GM23338 (cell line): ENCODE measurements at regions not wholly inside any gene's neighbourhood (a gene's known extent, or its start where the extent isn't known, plus 50 kb on each side); places are given as distances from the start of the nearest gene placed in this dataset.

Source experiments
- ATAC-seq: fragments of 200-7000 bp; cut with Tn5 transposase; 3 replicates; pipeline ENCODE4 v1.9.1; 2020
- DNase-seq: peaks from one replicate; pipeline ENCODE4 v3.0.0-alpha.2; 2015; ENCODE audit warnings: low spot score
- H2AFZ ChIP-seq: fragments of 200-600 bp; sonication (generic); 2 replicates; pipeline ENCODE4 v1.8.0; 2016; ENCODE audit warnings: antibody characterized with exemption, mild to moderate bottlenecking, moderate library complexity
- H3F3A ChIP-seq: fragments of 200-600 bp; sonication (generic); replicated peaks from 2 replicates; pipeline ENCODE4 v1.8.0; 2017; ENCODE audit warnings: antibody characterized with exemption, mixed run types, low read depth
- H3K27ac ChIP-seq: fragments of 200-600 bp; sonication (generic); 2 replicates; pipeline ENCODE4 v1.6.1; 2016; ENCODE audit warnings: low read depth
- H3K27me3 ChIP-seq: fragments of 200-600 bp; sonication (generic); 2 replicates; pipeline ENCODE4 v1.8.0; 2016; ENCODE audit warnings: mild to moderate bottlenecking, mixed run types, moderate library complexity; ENCODE audit not compliant: insufficient read depth
- H3K36me3 ChIP-seq: fragments of 200-600 bp; sonication (generic); 2 replicates; pipeline ENCODE4 v1.8.0; 2016; ENCODE audit warnings: mild to moderate bottlenecking; ENCODE audit not compliant: insufficient read depth
- H3K4me1 ChIP-seq: fragments of 200-600 bp; sonication (generic); 2 replicates; pipeline ENCODE4 v1.8.0; 2016; ENCODE audit warnings: mild to moderate bottlenecking, moderate library complexity; ENCODE audit not compliant: insufficient read depth
- H3K4me2 ChIP-seq: fragments of 200-600 bp; sonication (generic); 2 replicates; pipeline ENCODE4 v1.7.1; 2017; ENCODE audit warnings: mixed run types
- H3K4me3 ChIP-seq: fragments of 200-600 bp; sonication (generic); 2 replicates; pipeline ENCODE4 v1.6.1; 2016; ENCODE audit warnings: mixed run types
- H3K79me2 ChIP-seq: fragments of 200-600 bp; sonication (generic); replicated peaks from 2 replicates; pipeline ENCODE4 v1.8.0; 2017; ENCODE audit warnings: mild to moderate bottlenecking; ENCODE audit not compliant: insufficient read depth
- H3K9me2 ChIP-seq: fragments of 200-600 bp; sonication (generic); 2 replicates; pipeline ENCODE4 v1.8.0; 2017; ENCODE audit not compliant: insufficient read depth
- H4K20me1 ChIP-seq: fragments of 200-600 bp; sonication (generic); replicated peaks from 2 replicates; pipeline ENCODE4 v1.8.0; 2017; ENCODE audit warnings: mild to moderate bottlenecking; ENCODE audit not compliant: insufficient read depth
- H3K27ac Mint-ChIP-seq: 2 replicates; pipeline ENCODE4 v1.8.0; 2020; ENCODE audit warnings: inconsistent platforms, mild to moderate bottlenecking, moderate library complexity, mixed read lengths
- H3K27me3 Mint-ChIP-seq: 3 replicates; pipeline ENCODE4 v1.8.0; 2022; ENCODE audit warnings: low read depth, mild to moderate bottlenecking, moderate library complexity, mixed read lengths, inconsistent platforms; ENCODE audit not compliant: insufficient read depth, poor library complexity
- H3K36me3 Mint-ChIP-seq: 3 replicates; pipeline ENCODE4 v1.8.0; 2021; ENCODE audit warnings: low read depth, mild to moderate bottlenecking, inconsistent platforms, moderate library complexity, mixed read lengths
- H3K4me1 Mint-ChIP-seq: 3 replicates; pipeline ENCODE4 v1.8.0; 2020; ENCODE audit warnings: mild to moderate bottlenecking, inconsistent platforms, mixed read lengths
- H3K4me3 Mint-ChIP-seq: 3 replicates; pipeline ENCODE4 v1.8.0; 2021; ENCODE audit warnings: moderate library complexity, mild to moderate bottlenecking, inconsistent platforms, mixed read lengths
- H3K9me3 Mint-ChIP-seq: 3 replicates; pipeline ENCODE4 v1.8.0; 2020; ENCODE audit warnings: moderate library complexity, mild to moderate bottlenecking, inconsistent platforms, mixed read lengths
- CREB1 ChIP-seq: fragments of 250-450 bp; sonication (Bioruptor Pico); IDR thresholded peaks from 2 replicates; pipeline ENCODE4 v1.5.0; 2020; ENCODE audit warnings: low read depth, mild to moderate bottlenecking, moderate library complexity
- CTCF ChIP-seq, 2 experiments: fragments of 200-600 bp in 1 of 2; sonication (generic) in 1 of 2; conservative IDR thresholded peaks; 2 replicates each; pipeline versions ENCODE4 v1.5.1 to v1.6.1; 2016 to 2017; ENCODE audit warnings: antibody characterized with exemption in 2 of 2, low read depth in 2 of 2, mild to moderate bottlenecking in 2 of 2, moderate library complexity in 1 of 2
- ETS1 ChIP-seq: IDR thresholded peaks from 2 replicates; pipeline ENCODE4 v1.6.1; 2016; ENCODE audit warnings: antibody characterized with exemption
- EZH2 ChIP-seq: fragments of 200-600 bp; sonication (generic); IDR thresholded peaks from one replicate; pipeline ENCODE4 v1.8.0; 2017; ENCODE audit warnings: antibody characterized with exemption, mild to moderate bottlenecking, low read depth; ENCODE audit not compliant: unreplicated experiment
- EZH2phosphoT487 ChIP-seq: fragments of 200-600 bp; sonication (generic); IDR thresholded peaks from one replicate; pipeline ENCODE4 v1.8.1; 2018; ENCODE audit warnings: antibody characterized with exemption; ENCODE audit not compliant: unreplicated experiment
- JUNB ChIP-seq: IDR thresholded peaks from one replicate; pipeline ENCODE4 v1.6.1; 2016; ENCODE audit warnings: antibody characterized with exemption; ENCODE audit not compliant: unreplicated experiment
- NANOG ChIP-seq: IDR thresholded peaks from 2 replicates; pipeline ENCODE4 v1.6.1; 2016; ENCODE audit warnings: antibody characterized with exemption, borderline replicate concordance
- POLR2AphosphoS5 ChIP-seq: IDR thresholded peaks from 2 replicates; pipeline ENCODE4 v1.6.1; 2016; ENCODE audit warnings: antibody characterized with exemption, low read depth
- REST ChIP-seq: IDR thresholded peaks from one replicate; pipeline ENCODE4 v1.6.1; 2018; ENCODE audit warnings: antibody characterized with exemption; ENCODE audit not compliant: unreplicated experiment
- STAT1 ChIP-seq: IDR thresholded peaks from one replicate; pipeline ENCODE4 v1.6.1; 2016; ENCODE audit warnings: antibody characterized with exemption; ENCODE audit not compliant: unreplicated experiment
- ZNF114 ChIP-seq: fragments of 250-450 bp; sonication (Bioruptor Pico); IDR thresholded peaks from 2 replicates; pipeline ENCODE4 v1.5.0; 2020; ENCODE audit warnings: mild to moderate bottlenecking, moderate library complexity
- ZNF331 ChIP-seq: fragments of 250-450 bp; sonication (Bioruptor Pico); IDR thresholded peaks from 2 replicates; pipeline ENCODE4 v1.5.0; 2020; ENCODE audit warnings: low read depth, mild to moderate bottlenecking, moderate library complexity
- ZNF462 ChIP-seq: fragments of 250-450 bp; sonication (Bioruptor Pico); IDR thresholded peaks from 2 replicates; pipeline ENCODE4 v1.5.0; 2020; ENCODE audit warnings: mild to moderate bottlenecking, moderate library complexity

- ATAC-seq (no peak), DNase-seq (no peak)
- TF ChIP-seq ZNF462 (CRISPR knock-in tag) (no peak), STAT1 (no peak), JUNB (no peak), ETS1 (no peak), EZH2phosphoT487 (no peak), ZNF114 (CRISPR knock-in tag) (no peak), NANOG (no peak), ZNF331 (CRISPR knock-in tag) (no peak), EZH2 (no peak), REST (no peak), CTCF (conservative IDR thresholded peaks at IDR 0.05; ENCODE audit: low read depth in 2 of 2) (no peak), CREB1 (CRISPR knock-in tag) (no peak), POLR2AphosphoS5 (no peak)
- Mint-ChIP-seq H3K4me1 (peaks cover 36% of the 10 kb centered on the region), H3K9me3 (no peaks in the 10 kb centered on the region), H3K4me3 (no peak overlapping the region), H3K36me3 (no peaks in the 10 kb centered on the region), H3K27ac (no peak overlapping the region), H3K27me3 (no peaks in the 10 kb centered on the region)
- Histone ChIP-seq H3K9me2 (no peaks in the 10 kb centered on the region), H4K20me1 (no peaks in the 10 kb centered on the region), H3K27me3 (no peaks in the 10 kb centered on the region), H3K4me3 (no peak overlapping the region), H3K79me2 (no peaks in the 10 kb centered on the region), H3F3A (no peaks in the 10 kb centered on the region), H3K4me2 (no peak overlapping the region), H2AFZ (no peak overlapping the region), H3K4me1 (peaks cover 15% of the 10 kb centered on the region; the same call in 1 of the 2 replicates), H3K27ac (no peak overlapping the region), H3K36me3 (no peaks in the 10 kb centered on the region)
Measured at GRCh38 chr2:7206111-7206810, 289.0 kb downstream of the RNF144A start.
